HG03108 (cell line): ENCODE measurements at regions not wholly inside any gene's neighbourhood (a gene's known extent, or its start where the extent isn't known, plus 50 kb on each side); places are given as distances from the start of the nearest gene placed in this dataset.

ENCODE experiments used
- ATAC-seq: cut with Tn5 transposase; IDR thresholded peaks from one replicate; pipeline ENCODE4 v1.9.1; 2021; ENCODE audit warnings: moderate library complexity; ENCODE audit not compliant: unreplicated experiment

DNA sequence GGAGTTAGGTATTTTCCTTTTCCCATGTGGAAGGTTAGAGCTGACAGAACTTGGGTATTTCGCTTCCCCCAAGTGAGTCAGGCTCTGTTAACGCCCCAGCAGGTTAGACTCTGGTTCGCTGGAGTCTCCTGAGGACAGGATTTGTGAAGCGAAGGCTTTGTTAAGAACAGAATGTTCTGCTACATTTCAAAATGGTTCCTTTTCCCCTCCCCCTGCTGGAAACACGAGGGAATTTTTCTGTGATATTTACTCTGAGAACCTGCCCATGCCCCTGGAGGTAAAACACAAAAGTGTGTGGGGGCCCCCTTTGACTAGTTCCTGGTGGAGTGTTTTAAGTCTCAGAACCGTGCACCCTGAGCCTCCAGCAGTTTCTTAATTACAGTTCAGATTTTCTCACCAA, 731.4 kb upstream of the CITED2 start:
- ATAC-seq: no peak

DNA sequence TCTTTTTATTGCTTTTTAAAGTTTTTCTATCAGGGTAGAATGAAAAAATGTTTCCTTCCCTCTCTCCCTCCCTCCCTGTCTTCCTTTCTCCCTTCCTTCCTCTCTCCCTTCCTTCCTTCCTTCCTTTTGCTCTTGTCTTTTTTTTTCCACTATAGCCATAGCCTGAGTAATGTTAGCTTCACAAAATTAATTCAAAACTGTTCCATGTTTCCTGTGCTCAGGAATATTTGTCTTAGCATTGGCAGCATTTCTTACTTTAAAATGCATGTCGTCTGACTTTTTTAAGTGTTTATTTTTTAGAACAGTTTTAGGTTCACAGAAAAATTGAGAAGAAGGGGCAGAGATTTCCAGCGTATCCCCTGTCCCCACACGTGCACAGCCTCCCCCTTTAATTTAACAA, 730.8 kb upstream of the CITED2 start:
- ATAC-seq: no peak

DNA sequence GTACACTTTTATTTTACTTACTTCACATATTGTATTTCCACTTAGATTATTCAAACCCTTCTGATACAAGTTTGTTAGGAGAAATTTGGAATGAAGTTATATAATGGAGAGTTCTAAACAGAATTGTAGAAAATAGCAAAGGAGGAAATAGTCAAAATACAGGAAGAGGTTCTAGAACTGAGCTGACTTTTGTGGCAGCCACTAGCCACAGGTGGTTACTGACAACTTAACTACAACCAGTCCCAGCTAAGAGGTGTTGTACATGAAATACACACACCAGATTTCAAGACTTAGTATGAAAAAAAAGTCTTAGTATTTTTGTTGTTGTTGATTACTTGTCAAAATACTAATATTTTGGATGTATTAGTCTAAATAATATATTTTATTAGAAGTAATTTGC, 727.4 kb upstream of the CITED2 start:
- ATAC-seq: no peak

DNA sequence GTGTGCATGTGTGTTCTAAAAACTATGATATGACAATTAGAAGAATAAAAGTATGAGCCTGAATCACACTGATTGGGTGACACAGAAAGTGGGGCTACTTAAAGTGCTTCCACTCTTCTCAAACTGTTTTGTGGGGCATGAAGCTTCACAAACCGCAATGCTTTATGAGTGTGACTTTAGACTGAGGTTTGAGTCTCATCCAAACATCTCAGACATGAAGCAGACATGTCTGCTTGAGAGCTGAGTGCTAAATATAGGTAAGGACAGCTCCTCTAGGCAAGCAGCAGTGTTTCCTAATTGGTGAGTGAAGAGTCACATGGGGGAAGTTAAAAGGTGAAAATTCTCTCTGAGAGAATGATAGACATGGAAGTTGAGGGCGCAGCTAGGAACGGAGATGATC, 726.9 kb upstream of the CITED2 start:
- no peak for ATAC-seq

DNA sequence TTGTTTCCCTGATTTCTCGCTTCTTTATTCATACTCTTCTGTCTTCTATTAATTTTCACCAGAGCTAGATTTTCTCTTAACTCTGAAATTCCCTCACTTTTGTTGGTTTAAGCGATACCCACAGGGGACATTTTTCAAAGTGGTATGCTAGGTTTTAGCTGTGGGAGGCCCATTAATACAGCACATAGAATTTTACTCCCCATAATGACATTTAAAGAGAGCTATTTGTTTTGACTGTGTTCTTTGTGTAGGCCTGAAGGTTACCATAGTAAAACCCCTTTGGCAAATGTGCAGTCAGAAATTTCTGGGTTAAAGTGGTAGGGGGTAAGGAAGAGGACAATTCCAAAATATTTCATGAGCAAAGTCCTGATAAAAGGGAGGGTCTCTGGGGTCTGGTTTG, 721.1 kb upstream of the CITED2 start:
- ATAC-seq: no peak

DNA sequence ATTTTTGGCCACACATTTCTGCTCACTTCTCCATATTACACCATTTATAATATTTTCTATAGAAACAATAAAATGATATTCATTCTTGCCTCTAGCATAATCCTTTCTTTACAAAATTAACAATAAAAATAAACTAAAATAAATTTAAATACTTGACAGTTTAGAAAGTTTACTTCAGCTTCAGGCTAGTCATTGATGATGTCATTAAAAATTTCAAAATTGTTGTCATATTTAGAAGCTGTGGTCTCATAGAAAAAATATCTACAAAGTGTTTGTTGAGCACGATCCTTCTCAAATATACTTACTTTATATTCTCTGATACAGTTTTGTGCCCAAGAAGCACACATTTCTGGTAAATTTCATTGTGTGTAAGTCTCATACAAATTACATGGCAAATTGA, 717.4 kb upstream of the CITED2 start:
- ATAC-seq: no peak

DNA sequence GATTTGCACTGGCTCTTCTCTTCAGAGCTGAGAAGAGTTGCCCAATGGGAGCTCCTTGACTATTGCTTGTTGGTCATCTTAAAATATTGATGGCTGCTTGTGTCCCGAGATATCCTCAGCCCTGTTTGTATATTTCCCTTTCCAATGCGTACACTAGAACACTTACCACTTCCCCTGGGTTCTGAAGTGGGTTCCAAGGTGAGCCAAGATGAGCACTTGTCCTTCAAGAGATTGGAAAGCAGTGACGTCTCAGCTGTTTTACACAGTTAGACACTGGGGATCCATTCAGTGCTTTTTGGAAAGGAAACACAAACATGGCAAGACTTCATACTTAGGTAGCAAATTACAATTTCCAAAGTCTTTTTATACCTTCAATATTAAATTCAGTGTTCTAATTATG, 716.4 kb upstream of the CITED2 start:
- no peak for ATAC-seq

DNA sequence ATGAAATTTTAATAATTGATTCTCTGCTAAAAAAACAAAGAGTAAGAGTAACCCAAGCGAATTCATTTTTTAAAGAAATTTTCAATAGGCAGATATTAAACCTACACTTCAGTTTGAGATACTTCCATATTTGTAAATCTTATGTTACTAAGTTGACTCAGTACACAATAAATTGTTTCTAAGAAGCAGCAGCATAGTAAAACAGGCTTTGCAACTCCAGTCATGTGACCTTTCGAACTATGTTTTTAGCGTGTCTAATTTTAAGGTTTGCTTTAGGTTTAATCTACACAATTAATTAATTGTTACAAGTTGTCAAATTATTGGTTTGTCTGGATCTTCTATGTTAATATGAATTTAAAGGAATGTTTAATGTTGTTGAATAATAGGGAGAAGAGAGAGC, 708.9 kb upstream of the CITED2 start:
- ATAC-seq: no peak

DNA sequence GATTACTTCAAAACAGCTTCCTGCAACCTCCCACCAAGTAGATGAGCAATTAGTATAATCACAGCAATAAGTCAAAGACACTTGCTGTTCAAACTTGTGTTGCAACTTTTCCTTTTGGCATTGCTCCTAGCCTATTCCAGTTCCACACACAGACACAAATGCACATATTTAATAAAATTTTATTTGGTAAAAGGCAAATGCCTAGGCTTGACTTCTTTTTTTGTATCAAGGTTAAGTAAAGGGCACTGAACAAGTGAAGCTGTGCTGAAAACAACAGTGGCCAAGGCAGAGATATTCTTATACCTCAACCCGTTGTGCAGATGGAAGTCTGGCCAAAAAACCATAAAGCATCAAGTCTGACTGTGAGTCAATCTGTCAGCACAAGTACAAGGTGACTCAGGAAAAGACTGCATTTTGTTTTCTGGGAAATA, 708.4 kb upstream of the CITED2 start:
- ATAC-seq: no peak

DNA sequence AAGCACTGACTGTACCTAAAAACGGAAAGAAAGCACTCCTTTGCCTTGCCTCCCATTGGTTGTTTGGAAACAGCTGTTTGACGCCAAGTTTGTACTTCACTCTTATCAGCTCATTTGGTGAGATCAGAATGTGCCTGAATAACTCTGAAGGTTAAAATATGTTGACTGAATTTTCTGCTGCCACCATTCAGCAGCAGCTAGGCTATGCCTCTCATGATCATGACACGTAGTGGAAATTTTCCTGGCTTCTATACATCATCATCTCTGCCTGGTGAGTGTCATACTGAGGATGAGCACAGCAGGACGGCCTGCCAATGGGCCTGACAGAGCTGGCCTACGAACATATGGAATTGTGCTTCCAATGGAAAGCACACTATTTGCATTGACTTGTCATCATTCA, 704.9 kb upstream of the CITED2 start:
- no peak for ATAC-seq

DNA sequence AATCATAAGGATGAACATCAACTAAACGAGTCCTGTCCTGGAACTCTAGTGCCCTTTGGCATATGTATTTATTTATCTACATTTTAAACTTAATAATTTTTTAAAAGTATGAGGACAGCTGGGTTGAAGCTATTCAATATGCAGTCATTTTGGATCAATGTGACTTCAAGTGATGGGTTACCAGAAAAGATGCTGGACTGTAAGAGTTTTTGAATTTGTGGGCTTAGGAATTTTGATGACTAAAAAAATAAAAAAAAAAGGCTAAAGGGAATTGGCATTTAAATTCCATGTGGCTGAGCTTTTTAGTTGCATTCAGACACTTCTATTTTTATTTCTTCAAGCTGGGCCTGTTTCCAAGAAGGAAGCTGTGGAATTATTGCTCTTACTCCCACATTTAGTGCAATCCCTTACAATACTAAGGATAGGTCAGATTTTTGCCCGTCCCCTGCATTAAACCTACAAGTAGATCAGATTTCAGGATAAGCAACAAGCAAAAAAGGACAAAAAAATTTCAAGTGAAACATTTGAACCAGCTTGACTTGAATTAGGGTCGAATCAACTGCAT, 704.2 kb upstream of the CITED2 start:
- no peak for ATAC-seq

DNA sequence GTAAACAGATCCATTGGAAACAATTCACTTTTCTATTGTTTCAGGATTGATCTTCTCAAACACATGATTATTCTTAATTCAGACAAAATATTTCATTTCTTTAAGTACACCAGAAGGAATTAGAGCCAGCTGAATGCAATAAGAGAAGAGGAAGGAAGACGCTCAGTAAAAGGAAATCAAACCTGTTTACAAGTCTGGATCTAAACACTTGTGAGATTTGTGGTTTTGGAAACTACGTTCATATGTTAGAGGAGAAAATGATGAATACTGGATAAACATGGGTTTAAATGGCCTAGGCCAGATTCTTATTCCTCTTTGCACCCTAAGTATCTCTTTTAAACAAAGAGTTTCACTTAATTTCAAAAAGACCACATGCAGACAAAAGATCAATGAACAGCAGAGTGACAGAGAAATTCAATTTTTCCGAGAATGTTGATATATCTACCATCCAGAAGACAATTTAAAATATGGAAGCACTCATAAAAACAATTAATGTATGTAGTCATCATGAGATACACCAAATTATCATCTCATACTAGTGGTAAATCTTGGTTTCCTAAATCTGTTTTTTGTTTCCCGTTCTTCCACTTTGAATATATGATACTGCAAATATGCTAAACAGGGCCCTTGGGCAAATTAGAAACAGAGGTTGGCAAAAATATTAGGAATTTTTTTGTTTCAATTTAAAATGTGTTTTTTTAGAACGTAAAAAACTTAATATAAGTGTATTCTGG, 703.5 kb upstream of the CITED2 start:
- no peak for ATAC-seq

DNA sequence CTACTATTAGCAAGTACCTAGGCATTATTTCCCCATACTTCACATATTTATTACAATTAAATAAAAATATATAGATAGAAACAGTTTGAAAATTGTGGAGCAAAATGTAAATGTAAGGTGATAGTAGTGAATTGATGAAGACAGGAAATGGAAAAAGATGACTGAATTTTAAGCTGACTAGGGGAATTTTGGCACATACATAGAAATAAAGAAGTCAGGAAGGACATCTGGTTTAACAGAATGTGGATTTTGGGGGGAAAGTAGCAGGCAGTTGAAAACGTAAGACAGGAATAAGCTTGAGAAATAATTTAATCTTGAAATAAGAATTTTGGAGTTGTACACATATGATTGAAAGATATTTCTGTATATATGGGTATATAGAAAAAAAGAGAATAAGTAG, 701.7 kb upstream of the CITED2 start:
- no peak for ATAC-seq

DNA sequence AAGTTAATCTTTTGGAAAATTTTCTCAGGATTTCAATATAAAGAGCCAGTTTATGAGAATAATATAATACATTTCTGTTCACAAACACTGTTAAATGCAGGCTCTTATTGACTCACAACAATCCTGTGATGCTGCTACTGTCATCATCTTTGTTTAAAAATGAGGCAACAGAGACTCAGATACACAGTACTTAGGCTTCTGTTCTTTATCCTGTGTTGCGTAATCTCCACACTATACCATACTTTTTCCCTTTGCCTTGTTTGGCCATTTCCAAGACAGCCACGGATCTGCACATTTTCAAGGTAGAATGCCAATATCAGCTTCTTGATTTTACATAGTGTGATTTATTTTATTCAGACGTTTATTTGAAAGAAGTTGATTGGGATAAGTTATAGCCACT, 699.0 kb upstream of the CITED2 start:
- ATAC-seq: no peak

DNA sequence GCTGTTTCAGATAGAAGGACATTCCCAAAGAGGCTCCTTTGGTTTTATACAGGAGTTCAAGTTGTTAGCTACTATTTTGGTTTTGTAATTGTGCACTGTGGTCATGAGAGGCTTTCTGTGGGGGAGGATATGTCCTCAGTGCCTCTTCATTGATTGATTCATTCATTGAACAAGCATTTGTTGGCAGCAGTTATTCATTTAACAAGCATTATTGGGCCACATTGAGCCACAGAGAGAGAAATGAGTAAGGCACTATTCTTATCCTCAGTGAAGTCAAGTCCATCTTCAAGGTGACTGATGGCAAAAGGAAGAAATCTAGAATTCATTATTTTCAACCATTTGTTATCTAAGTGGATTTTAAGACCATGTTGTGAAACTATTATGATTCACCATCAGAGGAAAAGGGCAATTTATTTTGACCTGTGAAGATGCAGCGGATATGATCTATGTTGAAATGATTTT, 697.2 kb upstream of the CITED2 start:
- no peak for ATAC-seq

DNA sequence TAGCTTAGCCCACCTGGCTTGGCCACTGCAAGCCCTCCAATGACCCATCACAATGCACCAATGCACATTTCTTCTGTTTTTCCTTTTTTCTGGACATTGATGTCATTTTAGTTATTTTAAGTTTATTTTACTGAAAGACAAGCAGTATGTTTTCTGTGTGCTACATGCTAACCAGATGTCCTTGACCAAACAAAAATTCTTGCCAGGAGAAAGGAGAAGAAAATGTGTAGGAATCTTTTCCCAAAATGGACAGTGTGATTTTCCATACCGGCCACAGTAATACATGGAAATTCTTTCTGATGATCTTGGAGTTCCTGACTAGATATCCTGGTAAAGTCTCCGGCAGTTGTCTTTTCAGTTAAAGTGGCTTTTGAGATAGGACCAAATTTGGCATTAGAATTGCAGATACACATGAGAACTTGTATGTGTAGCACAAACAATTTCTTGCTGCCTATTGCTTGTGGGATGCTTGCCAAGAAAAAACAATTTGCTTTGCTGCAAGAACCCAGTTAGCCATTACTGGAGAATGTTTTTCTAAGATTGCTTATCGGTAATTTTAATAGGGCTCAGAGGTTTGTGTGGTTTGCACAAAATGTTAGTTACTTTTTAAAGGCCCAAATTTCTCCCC, 696.5 kb upstream of the CITED2 start:
- no peak for ATAC-seq

DNA sequence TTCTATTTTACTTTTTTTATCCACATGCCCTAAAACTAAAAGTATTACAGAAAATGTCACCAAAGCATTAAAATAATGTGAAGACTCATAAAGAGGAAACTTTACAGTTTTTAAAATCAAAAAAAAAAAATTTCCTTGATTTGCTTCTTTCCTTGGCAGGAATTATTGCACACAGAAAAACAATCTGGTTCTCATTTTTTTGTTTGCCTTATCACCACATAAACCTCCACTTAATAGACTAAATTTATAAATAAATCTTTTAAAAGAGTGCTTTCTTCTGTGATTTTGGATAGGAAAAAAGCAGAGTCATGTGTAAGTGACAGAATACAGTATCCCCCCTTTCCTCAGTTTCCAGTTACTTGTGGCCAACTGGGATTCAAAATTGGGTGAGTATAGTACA, 695.1 kb upstream of the CITED2 start:
- ATAC-seq: no peak

DNA sequence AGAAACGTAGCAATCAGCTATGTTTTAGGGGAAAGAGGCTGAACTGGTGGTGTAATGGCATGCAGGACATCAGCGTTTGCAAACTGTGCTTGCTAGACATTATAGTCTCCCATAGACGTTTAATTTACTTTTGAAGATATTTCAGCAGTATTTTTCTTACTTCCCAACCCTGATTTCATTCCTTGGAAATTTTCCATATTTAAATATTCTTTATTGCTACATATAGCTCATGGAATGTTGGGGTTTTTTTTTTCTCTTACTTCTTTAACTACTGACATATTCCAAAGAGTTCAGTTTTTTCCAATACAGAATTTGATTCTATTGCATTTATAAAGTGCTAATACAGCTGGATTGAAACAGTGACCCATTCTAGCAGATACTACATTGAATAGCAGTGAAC, 694.4 kb upstream of the CITED2 start:
- no peak for ATAC-seq

DNA sequence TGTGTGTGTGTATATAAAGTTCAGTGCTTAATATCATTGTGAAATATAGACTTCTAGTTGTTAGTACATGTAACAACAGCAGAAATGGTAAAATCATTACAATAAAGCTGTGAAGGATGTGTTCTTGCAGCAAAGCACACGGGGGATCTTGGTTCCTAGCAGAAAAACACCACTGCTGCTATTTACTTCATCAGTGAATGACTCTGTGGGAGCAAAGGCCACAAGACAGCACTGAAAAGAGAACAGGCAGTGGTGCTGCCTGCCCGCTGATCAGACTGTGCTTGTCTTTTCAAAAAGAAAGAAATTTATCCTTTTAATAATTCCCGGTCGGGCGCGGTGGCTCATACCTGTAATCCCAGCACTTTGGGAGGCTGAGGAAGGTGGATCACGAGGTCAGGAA, 689.9 kb upstream of the CITED2 start:
- no peak for ATAC-seq

DNA sequence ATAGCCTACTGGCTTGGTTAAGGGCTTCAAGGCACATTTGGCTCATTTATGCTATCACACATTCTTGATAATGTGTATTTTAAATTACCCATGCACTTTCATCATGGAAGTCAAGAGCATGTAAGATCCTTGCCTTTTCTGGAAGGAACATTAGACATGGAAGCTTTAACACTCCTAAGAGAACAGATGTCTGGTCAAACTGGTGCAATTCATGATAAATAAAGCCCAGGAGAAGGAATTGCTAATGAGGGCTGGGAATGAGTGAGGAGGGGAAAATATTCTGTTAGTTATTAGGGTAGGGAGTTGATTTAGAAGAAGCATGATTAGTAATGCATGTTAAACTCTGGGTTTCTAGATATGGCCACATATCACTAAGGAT, 688.6 kb upstream of the CITED2 start:
- ATAC-seq: no peak

DNA sequence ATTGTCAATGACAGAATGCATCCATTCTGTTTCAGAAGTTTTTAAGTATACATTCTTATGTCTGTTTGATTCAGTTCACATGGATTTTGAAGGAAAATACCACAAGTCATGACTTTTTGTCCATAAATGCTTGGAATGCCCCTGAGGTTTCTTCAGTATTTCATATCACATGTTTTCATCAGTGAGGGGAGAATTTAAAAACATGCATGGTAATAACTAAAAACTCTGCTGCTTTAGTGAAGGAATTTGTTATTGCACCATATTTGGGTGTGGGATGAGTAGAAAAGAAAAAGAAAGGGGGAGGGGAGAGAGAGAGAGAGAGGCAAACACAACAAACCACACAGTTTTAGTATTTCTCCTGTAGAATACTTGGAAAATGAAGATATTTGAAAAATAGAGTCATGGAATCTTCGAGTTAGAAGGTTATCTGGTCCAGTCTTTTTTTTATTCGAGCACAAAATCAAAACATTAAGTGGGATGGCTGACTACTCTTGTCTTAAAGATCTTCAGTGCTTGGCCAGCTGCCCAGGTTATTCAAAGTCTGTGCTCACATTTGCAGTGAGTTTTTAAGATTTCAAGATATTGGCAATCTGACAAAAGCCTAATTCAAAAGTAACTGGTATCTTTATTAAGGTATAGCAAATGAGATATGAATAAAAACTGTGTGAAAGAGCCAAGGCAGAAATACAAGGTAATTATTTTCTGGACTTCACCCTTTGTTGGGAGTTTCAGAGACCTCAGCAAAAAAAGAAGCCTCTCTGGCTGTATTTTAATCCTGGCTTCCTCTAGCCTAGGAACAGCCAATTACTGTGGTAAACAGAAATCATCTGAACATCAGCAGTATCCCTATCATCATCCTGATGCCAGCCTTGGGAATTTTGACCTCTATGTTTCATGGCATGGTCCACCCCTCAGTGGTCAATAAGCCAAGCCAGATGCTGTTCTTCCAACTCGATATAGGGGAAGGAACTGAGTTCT, 687.9 kb upstream of the CITED2 start:
- ATAC-seq: no peak
